B cell (primary cell): ENCODE measurements at regions not wholly inside any gene's neighbourhood (a gene's known extent, or its start where the extent isn't known, plus 50 kb on each side); places are given as distances from the start of the nearest gene placed in this dataset.

Experiments used
- EZH2 ChIP-seq: IDR thresholded peaks from 2 replicates; pipeline ENCODE4 v1.6.1; 2012; ENCODE audit warnings: borderline replicate concordance, low read depth, mild to moderate bottlenecking, moderate library complexity, low read length; ENCODE audit not compliant: insufficient read depth, poor library complexity, severe bottlenecking
- TF ChIP-seq, protein P1 (sequence below): fragments of 200-600 bp; IDR thresholded peaks from one replicate; pipeline ENCODE4 v1.8.0; 2022; ENCODE audit warnings: antibody characterized with exemption, mild to moderate bottlenecking

DNA sequence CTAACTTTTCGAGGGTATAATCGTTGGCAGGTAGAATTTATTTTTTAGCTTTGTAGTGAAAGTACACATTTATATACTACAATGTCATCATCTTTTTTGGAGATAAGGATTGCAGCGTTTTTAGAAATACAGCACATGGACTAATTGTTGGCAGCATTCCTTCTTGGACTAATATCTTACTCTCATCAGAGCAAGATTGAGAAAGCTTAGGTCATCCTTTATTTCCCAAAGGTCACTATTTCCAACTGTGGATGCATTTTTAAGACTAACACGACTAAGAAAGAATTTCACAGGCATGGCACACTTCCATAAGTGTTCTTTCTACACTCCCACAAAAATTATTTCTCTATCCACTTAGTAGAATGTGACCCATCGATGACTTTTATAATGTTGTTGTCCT lies 732.3 kb downstream of the NCAM2 start:
- TF ChIP-seq, protein P1, sequence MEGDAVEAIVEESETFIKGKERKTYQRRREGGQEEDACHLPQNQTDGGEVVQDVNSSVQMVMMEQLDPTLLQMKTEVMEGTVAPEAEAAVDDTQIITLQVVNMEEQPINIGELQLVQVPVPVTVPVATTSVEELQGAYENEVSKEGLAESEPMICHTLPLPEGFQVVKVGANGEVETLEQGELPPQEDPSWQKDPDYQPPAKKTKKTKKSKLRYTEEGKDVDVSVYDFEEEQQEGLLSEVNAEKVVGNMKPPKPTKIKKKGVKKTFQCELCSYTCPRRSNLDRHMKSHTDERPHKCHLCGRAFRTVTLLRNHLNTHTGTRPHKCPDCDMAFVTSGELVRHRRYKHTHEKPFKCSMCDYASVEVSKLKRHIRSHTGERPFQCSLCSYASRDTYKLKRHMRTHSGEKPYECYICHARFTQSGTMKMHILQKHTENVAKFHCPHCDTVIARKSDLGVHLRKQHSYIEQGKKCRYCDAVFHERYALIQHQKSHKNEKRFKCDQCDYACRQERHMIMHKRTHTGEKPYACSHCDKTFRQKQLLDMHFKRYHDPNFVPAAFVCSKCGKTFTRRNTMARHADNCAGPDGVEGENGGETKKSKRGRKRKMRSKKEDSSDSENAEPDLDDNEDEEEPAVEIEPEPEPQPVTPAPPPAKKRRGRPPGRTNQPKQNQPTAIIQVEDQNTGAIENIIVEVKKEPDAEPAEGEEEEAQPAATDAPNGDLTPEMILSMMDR, result no peak
- TF ChIP-seq EZH2, result no peak
